GM18498 (cell line): ENCODE measurements at regions not wholly inside any gene's neighbourhood (a gene's known extent, or its start where the extent isn't known, plus 50 kb on each side); places are given as distances from the start of the nearest gene placed in this dataset.
"Not testable (repeated sequence)": the region's sequence is repeated elsewhere in the genome, so short reads cannot be mapped to it uniquely, and the experiment has no call there.

Experiments used
- ATAC-seq: cut with Tn5 transposase; IDR thresholded peaks from one replicate; pipeline ENCODE4 v1.9.1; 2021; ENCODE audit warnings: mild to moderate bottlenecking, moderate library complexity; ENCODE audit not compliant: unreplicated experiment

DNA sequence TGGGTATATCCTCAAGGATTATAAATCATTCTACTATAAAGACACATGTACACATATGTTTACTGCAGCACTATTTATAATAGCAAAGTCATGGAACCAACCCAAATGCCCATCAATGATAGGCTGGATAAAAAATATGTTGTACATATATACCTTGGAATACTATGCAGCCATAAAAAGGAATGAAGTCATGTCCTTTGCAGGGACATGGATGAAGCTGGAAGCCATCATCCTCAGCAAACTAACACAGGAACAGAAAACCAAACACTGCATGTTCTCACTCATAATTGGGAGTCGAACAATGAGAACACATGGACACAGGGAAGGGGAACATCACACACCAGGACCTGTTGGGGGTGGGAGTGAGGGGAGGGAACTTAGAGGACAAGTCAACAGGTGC lies 715.0 kb upstream of the ADGRB3 start:
- ATAC-seq: not testable (repeated sequence)

DNA sequence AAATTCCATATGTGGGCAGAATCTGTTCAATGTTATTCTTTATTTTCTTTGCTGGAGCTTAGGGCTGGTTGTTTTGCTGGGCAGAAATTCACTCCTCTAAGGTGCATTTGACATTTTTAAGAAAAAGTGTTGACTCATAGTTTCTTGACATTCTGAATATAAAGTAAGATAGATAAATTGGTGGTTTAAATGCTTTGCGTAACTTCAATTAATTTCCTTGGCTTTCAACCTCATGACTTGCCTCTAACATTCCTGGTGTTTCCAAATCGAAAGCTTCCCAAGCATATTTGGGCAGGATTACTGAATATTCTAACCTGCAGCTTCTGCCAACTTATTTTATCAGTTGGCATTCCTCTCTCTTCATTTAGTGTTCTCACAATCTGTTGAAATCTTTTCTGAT lies 718.7 kb upstream of the ADGRB3 start:
- ATAC-seq: no peak

DNA sequence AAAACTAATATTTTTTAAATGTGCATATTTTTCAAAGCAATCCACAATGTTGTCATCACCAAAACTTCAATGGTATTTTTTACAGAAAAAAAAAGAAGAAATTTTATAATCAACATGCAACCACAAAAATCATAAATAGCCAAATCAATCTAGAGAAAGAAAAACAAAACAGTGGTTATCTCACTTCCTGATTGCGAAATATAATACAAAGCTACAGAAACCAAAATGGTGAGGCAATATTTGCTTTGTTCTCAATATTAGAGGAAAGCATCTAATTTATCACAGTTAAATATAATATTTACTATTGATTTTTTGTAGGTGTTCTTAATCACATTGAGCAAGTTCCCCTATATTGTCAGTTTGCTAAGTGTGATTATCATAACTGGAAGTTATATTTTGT lies 720.7 kb upstream of the ADGRB3 start:
- ATAC-seq: no peak

DNA sequence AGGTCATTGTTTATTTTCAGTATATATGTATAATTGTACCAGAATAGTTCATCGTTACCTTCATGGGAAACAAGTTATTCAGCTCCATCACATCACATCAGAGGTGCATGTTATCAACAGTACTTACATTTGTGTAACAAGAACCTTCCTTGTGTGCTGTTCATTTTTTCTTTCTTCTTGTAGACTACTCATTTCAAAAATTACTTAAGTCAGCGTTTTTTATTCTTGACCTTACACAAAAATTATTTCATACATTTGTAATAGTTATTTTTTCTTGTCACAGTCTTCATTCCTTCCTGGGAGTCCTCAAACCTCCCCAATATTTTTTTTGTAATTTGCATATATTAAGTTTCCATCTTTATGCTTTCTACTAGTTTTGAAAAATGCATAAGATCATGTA lies 725.7 kb upstream of the ADGRB3 start:
- no peak for ATAC-seq

DNA sequence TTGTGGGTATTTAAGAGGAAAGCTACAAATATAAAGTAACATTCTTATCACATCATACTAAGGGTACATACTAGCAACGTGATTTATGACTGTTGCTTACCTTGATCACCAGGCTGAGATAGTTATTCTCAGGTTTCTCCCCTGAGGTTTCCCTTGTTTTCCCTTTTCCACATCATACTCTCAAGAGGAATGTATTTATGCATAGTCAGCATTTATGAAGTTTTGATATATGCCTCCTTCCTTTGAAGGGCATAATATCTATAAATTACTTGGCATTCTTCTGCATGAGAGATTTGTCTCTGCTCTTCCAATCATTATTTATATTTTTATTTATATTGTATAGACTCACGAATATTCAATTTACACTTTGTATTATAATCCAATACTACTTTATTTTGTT lies 726.7 kb upstream of the ADGRB3 start:
- ATAC-seq: no peak

DNA sequence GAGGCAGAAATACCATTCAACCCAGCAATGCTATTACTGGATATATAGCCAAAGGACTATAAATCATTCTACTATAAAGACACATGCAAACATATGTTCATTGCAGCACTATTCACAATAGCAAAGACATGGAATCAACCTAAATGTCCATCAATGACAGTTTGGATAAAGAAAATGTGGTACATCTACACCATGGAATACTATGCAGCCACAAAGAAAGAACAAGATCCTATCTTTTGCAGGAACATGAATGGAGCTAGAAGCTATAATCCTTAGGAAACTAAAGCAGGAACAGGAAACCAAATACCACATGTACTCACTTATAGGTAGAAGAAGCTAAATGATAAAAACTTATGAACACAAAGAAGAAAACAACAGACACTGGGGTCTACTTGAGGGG lies 730.3 kb upstream of the ADGRB3 start:
- ATAC-seq: not testable (repeated sequence)

DNA sequence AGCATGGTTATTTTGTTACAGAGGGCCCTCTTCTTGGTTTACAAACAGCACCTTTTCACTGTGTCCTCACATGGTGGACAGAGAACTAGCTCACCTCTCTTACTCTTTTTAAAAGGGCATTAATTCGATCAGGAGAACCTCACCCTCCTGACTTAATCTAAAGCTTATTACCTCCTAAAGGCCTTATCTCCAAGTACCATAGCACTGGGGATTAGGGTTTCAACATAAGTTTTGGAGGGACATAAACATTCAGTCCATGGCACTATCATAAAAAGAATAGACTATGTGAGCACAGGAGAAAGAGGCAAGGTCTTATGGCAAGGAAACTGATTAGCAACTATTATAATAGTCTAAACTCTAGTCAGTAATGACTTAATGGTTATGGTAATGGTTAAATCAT lies 736.2 kb upstream of the ADGRB3 start:
- ATAC-seq: no peak

DNA sequence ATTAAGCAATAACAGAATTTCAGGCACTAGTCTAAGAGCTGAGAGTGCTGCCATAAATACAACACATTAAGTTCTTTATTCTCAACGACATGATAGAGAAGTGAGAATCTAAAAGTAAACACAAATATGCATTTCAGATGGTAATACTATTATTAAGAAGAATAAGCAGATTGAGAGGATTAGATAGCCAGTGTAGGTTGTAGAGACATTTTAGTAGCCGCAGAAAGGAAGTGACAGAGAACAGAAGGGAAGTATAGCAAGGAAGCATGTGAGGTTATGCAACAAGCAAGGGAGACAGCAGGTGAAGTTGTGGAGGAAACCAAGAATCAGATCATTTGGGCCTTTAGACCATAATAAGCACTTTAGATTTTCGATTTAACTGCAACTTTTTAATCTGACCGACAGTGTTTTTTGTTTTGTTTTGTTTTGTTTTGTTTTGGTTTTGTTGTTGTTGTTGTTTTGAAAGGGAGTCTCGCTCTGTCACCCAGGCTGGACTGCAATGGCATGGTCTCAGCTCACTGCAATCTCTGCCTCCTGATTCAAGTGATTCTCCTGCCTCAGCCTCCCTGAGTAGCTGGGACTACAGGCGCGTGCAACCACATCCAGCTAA lies 737.0 kb upstream of the ADGRB3 start:
- ATAC-seq: no peak

DNA sequence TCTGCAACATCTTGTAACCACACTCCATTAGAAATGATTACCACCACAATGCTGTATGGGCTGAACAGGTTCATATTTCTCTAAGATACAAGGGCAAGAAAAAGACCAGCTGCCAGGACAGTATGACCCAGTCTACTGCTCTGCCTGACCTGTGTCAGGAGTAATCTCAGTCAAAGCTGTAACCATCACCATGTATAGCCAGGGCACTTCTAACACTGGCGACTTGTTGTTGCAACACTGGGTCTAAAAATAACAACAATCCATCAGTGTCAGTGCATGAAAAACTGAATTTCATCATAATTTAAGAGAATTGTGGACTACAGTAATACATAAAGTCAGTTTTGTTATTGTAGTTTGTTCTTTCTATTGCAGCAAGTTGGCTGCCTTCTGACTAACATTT lies 738.6 kb upstream of the ADGRB3 start:
- no peak for ATAC-seq

DNA sequence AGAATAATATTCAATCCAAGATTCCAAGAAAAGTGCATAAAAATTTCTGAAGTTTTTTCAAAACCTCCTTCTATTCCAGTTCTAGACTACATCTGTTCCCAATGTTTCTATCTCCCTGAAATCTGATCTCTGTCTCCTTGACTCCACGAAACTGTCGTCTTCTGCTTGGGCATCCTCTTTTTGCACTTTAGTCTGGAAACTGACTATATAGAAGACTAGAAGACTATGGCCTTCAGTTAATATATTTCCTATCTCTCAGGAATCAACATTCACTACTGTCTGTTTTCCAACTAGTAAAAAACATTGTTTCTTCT lies 745.4 kb upstream of the ADGRB3 start:
- ATAC-seq: no peak

DNA sequence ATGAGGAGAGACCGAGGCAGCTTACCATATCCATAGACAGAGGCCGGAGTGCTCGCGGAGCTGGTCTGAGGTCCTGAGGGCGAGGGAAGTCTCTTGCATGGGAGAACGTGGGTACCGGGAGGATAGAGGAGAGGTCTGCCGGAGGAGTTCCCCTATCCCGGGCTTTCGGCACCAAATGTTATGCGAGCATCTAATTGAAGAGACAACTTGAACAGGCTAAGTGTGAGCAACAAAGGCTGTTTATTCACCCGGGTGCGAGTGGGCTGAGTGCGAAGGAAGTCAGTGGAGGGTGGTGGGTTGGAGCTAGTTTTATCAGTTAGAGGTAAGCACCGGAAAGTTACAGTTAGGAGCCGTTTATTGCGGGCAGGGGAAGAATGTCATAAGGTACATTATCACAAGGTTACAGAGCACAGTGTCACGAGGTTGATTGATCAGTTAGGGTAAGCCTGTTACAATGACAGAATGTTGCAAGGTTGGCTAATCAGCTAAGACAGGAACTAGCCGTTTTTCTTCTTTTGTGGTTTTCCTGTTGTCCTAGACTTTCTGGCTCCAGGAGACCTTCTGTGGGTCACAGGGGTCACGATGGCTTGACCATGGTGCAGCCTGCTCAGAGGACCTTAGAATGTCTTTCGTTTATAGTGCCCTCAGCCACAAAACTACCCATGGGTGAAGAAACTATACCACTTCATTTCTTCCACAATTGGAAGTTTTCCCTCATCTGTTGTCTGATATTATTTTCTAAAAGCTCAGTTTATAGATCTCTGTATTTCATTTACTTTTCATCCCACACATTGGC lies 746.0 kb upstream of the ADGRB3 start:
- no peak for ATAC-seq

DNA sequence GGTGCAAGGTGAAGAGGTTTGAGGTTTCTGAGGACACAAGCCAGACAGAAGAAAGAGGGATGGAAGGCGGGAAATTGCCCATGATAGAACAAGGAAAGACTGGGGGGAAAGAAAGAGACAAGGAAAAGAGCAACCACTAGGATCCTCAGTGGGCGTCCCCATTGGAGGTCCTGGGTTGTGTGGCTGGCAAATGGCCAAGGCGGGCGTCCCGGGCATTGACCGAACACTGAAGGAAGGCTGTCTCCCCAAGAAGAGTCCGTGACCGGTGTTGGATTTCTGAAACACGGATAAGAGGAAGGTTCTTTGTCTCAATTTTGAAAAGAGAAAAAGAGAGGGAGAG lies 746.6 kb upstream of the ADGRB3 start:
- ATAC-seq: no peak

DNA sequence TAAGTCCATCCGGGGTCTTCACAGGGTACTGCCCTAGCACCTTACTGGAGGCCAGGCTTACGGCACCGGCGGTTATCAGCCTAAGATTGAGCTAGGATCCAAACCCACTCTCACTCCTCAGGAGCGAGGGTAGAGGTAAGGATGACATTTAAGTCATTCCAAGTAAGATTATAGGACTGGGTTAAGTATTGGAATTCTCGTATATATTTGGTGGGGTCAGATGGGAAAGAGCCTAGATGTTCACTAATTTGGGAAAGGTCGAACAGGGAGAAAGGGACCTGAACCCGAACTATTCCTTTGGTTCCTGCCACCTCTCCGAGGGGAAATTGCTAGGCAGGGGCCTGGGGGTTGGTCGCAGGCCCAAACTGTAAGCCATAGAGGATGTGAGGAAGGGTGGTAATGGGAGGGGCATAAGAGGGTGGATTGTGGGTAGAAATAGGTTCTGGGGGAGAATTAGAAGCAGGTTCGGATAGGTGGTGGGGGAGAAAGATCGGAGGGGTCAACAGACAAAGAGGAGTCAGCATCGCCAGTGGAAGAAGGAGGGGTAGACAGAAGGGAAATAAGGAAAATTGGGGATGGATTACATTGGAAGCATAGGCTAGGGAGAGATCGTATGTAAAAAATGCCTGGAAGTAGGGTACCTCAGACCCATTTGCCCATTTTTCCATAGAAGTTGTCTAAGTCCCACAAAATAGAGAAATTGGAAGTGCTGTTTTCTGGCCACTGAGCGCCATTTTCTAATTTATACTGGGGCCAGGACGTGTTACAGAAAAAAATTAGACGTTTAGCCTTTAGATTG lies 747.1 kb upstream of the ADGRB3 start:
- ATAC-seq: no peak

DNA sequence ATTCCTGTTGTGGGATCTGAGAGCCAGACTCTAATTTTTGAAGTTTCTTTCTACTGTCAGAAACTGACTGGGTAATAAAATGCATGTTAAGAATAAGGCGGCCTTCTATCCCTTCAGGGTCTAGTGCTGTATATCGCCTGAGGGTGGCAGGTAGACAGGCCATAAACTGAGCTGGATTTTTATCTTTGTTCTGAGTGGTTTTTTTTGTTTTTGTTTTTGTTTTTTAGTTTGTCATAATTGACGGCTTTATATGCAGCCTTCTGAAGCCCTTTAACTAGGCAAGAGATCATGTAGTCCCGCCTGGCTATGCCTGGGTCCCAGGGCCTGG lies 747.7 kb upstream of the ADGRB3 start:
- no peak for ATAC-seq

DNA sequence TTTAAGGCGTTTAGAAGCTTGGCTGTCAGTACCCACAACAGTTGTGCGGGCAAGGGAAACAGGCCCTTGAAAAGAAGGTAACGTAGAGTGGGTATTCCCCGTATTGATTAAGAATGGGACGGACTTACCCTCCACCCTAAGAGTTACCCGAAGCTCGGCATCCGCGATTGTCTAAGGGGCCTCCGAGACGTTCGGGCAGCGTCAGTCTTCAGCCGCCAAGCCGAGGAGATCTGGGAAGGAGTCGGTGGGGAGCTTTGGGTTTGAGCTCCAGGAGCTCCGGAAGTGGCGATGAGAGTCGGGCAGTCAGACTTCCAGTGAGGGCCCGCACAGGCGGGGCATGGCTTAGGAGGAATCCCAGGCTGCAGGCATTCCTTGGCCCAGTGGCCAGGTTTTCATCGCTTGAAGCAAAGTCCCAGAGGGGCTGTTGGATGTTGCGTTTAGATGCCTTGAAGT lies 748.2 kb upstream of the ADGRB3 start:
- no peak for ATAC-seq

DNA sequence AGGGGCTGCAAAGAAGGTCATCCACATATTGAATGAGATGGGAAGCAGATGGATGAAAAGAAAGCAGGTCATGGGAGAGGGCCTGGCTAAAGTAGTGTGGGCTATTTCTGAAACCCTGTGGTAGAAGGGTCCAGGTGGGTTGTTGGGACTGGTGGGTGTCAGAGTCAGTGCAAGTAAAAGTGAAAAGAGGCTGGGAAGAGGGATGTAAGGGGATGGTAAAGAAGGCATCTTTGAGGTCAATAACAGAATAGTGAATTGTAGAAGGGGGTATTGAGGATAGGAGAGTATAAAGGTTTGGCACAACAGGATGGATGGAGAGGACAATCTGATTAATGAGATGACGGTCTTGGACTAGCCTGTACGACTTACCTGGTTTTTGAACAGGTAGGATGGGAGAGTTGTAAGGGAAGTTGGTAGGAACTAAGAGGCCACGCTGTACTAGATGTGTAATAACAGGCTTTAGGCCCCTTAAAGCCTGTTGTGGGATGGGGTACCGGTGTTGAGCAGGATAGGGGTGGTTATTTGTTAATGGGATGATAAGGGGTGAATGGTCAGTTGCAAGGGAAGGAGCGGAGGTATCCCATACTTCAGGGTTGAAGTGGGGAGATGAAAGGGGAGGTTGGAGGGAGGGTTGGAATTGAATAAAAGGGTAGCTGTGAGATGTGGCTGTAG lies 748.9 kb upstream of the ADGRB3 start:
- ATAC-seq: no peak

DNA sequence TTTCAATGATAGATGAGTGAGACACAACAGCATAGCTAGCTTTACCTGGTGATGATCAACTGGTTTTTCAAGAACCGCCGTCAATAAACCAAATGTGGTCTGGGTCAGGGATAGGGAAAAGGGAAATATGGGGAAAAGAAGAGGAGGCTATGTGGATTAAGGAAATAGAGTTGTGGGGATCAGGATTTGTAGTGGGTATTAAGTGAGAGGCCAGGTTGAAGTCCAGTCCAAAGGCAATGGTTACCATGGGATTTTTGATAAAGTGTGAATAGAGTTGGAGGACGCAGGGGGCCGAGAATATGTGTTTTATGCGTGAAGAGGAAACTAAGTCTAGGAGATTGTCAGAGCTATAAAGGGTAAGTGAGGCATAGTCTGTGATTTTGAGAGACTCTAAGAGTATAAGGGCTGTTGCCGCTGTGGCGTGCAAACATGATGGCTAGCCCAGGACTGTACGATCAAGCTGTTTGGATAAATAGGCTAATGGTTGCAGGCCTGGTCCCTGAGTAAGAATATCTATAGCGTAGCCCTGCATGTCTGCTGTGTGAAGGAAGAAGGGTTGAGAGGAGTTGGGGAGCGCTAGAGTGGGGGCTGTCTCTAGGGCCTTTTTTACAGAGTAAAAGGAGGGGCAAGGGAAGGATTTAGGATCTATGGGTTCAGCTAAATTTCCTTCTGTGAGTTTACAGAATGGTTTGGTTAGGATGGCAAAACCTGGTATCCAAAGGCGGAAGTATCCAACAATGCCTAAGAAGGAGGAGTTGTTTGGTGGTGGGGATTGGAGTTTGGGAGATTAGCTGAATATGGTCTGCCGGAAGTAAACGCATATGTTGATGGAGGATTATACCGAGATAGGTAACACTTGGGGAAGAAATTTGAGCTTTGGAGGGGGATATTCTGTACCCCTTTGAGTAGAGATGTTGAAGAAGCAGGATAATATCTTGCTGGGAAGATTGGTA lies 749.7 kb upstream of the ADGRB3 start:
- no peak for ATAC-seq

DNA sequence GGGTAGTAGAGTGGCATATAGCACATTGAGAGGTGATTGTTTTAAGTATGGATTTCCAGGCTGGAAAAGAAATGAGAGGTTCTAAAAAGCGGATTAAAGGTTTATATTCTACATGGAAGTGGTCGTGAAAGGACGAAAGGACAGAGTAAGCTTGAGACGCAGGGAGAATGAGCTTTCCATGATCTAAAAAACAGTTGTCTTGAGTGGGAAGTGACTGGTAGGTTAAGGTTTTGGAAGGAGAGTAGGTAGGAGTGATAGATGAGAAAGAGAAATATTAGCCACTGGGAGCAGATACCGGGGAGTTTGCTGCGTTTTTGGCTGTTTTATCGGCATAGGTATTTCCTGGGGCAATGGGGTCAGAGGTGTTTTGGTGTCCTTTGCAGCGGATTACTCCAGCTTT lies 750.6 kb upstream of the ADGRB3 start:
- no peak for ATAC-seq

DNA sequence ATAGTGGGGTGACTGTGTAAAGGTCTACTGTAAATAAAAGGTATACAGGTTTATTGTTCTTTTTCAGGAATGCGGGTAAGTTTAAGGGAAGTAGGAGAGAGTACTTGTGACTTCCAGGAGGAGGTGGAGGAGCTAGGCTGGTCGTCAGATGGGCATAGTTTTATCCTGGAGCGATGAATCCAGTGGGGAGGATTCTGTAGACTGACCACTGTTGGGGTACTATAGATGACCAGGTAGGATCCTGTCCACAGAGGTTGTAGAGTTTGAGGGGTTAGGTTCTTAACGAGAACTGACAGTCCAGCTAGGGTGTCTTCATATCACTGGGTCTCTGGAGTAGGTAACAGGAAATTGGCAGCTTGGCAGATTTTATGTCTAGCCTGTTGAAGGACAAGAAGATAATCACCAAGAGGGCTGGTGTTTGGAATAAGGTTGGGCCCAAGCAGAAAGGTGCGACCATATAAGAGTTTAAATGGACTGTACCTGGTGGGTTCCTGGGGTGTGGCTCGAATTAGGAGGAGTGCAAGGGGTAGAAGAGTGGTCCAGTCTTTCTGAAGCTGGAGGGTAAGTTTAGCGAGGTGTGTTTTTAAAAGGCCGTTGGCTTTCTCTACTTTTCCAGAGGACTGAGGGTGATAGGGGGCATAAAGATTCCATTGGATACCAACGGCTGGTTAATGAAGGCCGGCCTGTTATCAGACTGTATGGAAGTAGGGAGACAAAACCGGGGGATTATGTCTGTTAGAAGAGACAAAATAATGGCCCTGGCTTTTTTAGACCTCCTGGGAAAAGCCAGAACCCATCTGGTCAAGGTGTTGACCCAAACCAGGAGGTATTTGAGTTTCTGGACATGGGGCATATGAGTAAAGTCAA lies 751.3 kb upstream of the ADGRB3 start:
- no peak for ATAC-seq
